Central memory CD8-positive, alpha-beta T cell (primary cell): ENCODE measurements at regions not wholly inside any gene's neighbourhood (a gene's known extent, or its start where the extent isn't known, plus 50 kb on each side); places are given as distances from the start of the nearest gene placed in this dataset.

Experiments used
- ATAC-seq: fragments of 150-1000 bp; cut with Tn5 transposase; replicated peaks from 2 replicates; pipeline ENCODE4 v1.10.0; 2022; ENCODE audit warnings: mild to moderate bottlenecking, moderate FRiP score, moderate number of reproducible peaks; ENCODE audit not compliant: poor library complexity, severe bottlenecking; ENCODE audit errors: extremely low read depth
- DNase-seq, 2 donors: peaks; one replicate each; pipeline ENCODE4 v3.0.0; 2021; ENCODE audit warnings: low spot score in 2 of 2
- H3K27ac Mint-ChIP-seq: one replicate; pipeline ENCODE4 v1.8.0; 2022; ENCODE audit warnings: low read depth, mild to moderate bottlenecking, moderate library complexity, mixed read lengths
- H3K27me3 Mint-ChIP-seq: one replicate; pipeline ENCODE4 v1.8.0; 2022; ENCODE audit warnings: mixed read lengths
- H3K36me3 Mint-ChIP-seq: one replicate; pipeline ENCODE4 v1.8.0; 2022; ENCODE audit warnings: mild to moderate bottlenecking, moderate library complexity, mixed read lengths; ENCODE audit not compliant: insufficient read depth
- H3K4me1 Mint-ChIP-seq: one replicate; pipeline ENCODE4 v1.8.0; 2022; ENCODE audit warnings: mixed read lengths
- H3K4me3 Mint-ChIP-seq: one replicate; pipeline ENCODE4 v1.8.0; 2022; ENCODE audit warnings: mild to moderate bottlenecking, moderate library complexity, mixed read lengths
- H3K9me3 Mint-ChIP-seq: one replicate; pipeline ENCODE4 v1.8.0; 2022; ENCODE audit warnings: mixed read lengths

- no peak for ATAC-seq
- H3K27me3 Mint-ChIP-seq = no peaks in the 10 kb centered on the region
- H3K9me3 Mint-ChIP-seq = no peaks in the 10 kb centered on the region
- no peak for DNase-seq
- no peak overlapping the region for H3K27ac Mint-ChIP-seq
- no peak overlapping the region for H3K4me3 Mint-ChIP-seq
- H3K4me1 Mint-ChIP-seq = peaks cover 4% of the 10 kb centered on the region
- H3K36me3 Mint-ChIP-seq = no peaks in the 10 kb centered on the region
Observed at GRCh38 chr6:109227646-109228045, 132.3 kb downstream of the CEP57L1 start.

GRCh38 chr6:109226353-109226752, 131.0 kb downstream of the CEP57L1 start:
- Mint-ChIP-seq H3K4me1 (peaks cover 4% of the 10 kb centered on the region), H3K27me3 (no peaks in the 10 kb centered on the region), H3K4me3 (no peak overlapping the region), H3K27ac (no peak overlapping the region), H3K9me3 (no peaks in the 10 kb centered on the region), H3K36me3 (no peaks in the 10 kb centered on the region)
- ATAC-seq (no peak), DNase-seq (no peak)

- Mint-ChIP-seq H3K9me3 (no peaks in the 10 kb centered on the region), H3K4me3 (no peak overlapping the region), H3K4me1 (peaks cover 6% of the 10 kb centered on the region), H3K27ac (no peak overlapping the region), H3K27me3 (no peaks in the 10 kb centered on the region), H3K36me3 (no peaks in the 10 kb centered on the region)
- no peak for DNase-seq
- ATAC-seq = no peak
Observed at GRCh38 chr6:109225946-109226345, 130.6 kb downstream of the CEP57L1 start.

- DNase-seq = no peak
- ATAC-seq = no peak
- no peaks in the 10 kb centered on the region for H3K36me3 Mint-ChIP-seq
Observed at GRCh38 chr6:109224994-109225393, 129.7 kb downstream of the CEP57L1 start.

GRCh38 chr6:109224107-109224875, 129.0 kb downstream of the CEP57L1 start:
- no peak for DNase-seq
- no peaks in the 10 kb centered on the region for H3K9me3 Mint-ChIP-seq
- H3K4me1 Mint-ChIP-seq = peaks cover 11% of the 10 kb centered on the region
- no peaks in the 10 kb centered on the region for H3K36me3 Mint-ChIP-seq
- no peaks in the 10 kb centered on the region for H3K27me3 Mint-ChIP-seq
- H3K27ac Mint-ChIP-seq = no peak overlapping the region
- no peak overlapping the region for H3K4me3 Mint-ChIP-seq
- no peak for ATAC-seq

More at GRCh38 chr6:109224994-109225393, 129.7 kb downstream of the CEP57L1 start:
- Mint-ChIP-seq H3K27me3 (no peaks in the 10 kb centered on the region), H3K4me3 (no peak overlapping the region), H3K9me3 (no peaks in the 10 kb centered on the region), H3K27ac (no peak overlapping the region), H3K4me1 (peaks cover 11% of the 10 kb centered on the region)

GRCh38 chr6:109222848-109223247, 127.5 kb downstream of the CEP57L1 start:
- H3K36me3 Mint-ChIP-seq = no peaks in the 10 kb centered on the region
- H3K27me3 Mint-ChIP-seq = peaks cover 9% of the 10 kb centered on the region
- ATAC-seq (no peak), DNase-seq (no peak)
- H3K4me3 Mint-ChIP-seq = no peak overlapping the region
- H3K9me3 Mint-ChIP-seq = no peaks in the 10 kb centered on the region
- H3K4me1 Mint-ChIP-seq = peaks cover 11% of the 10 kb centered on the region
- no peak overlapping the region for H3K27ac Mint-ChIP-seq

GRCh38 chr6:109221543-109222195, 126.4 kb downstream of the CEP57L1 start:
- DNase-seq = no peak
- Mint-ChIP-seq H3K27ac (no peak overlapping the region), H3K9me3 (no peaks in the 10 kb centered on the region), H3K27me3 (peaks cover 20% of the 10 kb centered on the region), H3K4me3 (no peak overlapping the region), H3K36me3 (no peaks in the 10 kb centered on the region), H3K4me1 (peaks cover 11% of the 10 kb centered on the region)
- no peak for ATAC-seq
